ENCODE measurements at regions not wholly inside any gene's neighbourhood (a gene's known extent, or its start where the extent isn't known, plus 50 kb on each side); places are given as distances from the start of the nearest gene placed in this dataset.

DNA sequence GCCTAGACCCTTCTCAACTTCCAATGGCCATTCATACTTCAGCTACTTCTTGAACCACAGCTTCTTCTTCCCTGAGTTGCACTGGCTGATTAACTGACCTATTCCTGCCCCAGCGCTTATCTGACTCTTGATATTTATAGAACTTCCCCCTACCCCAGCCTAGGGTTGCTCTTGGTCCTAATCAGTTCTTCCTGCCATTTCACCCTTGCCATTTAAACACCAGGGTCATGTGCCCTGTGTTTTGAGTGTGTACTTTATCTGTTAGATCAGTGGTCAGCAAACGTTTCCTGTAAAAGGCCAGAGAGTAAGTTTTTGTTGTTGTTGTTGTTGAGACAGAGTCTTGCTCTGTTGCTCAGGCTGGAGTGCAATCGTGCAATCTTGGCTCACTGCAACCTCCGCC lies 82.4 kb upstream of the COX10 start:
- TF ChIP-seq CTCF (IDR thresholded peaks at IDR 0.05): no peak
- TF ChIP-seq POLR2A (IDR thresholded peaks at IDR 0.05): no peak

Data from thyroid gland (tissue), 4 donors.